HepG2 (cell line): ENCODE measurements at regions not wholly inside any gene's neighbourhood (a gene's known extent, or its start where the extent isn't known, plus 50 kb on each side); places are given as distances from the start of the nearest gene placed in this dataset.

Experiments used
- ATAC-seq: fragments of 200-7000 bp; cut with Tn5 transposase; 3 replicates; pipeline ENCODE4 v1.9.1; 2020; ENCODE audit warnings: mild to moderate bottlenecking, moderate library complexity
- BruUV-seq: library from RNA; stranded (reverse); fragments of 400-500 nt; replicated peaks from 2 replicates; lab custom pipeline; 2021; lab: Mats Ljungman, UMichigan
- CTCF ChIA-PET: fragments of 300-600 bp; formaldehyde crosslinking; extraction: SDS; loops from one replicate; lab custom pipeline; 2021; ENCODE audit warnings: low total read pairs, inconsistent platforms, low intra/inter-chr PET ratio; lab: Yijun Ruan, JAX
- POLR2A ChIA-PET: fragments of 350-600 bp; sonication (Branson Sonifier 250); formaldehyde crosslinking; loops from one replicate; lab custom pipeline; 2020; ENCODE audit warnings: antibody characterized with exemption, inconsistent platforms; lab: Yijun Ruan, JAX
- DNase-seq: peaks from one replicate; pipeline ENCODE4 v3.0.0-alpha.2; 2015; ENCODE audit warnings: low spot score
- FAIRE-seq: peaks from 3 replicates; lab custom pipeline; 2011; peaks lifted over from hg19 to GRCh38; lab: Jason Lieb, UNC
- H2AFZ ChIP-seq: one replicate; pipeline ENCODE4 v1.6.1; 2011; ENCODE audit warnings: low read length, inconsistent platforms
- H3K27ac ChIP-seq: fragments of 300-600 bp; 3 replicates; pipeline ENCODE4 v1.8.0; 2011; ENCODE audit warnings: mixed run types, mild to moderate bottlenecking, mixed read lengths, low read length, inconsistent platforms; ENCODE audit not compliant: insufficient read depth; ENCODE audit errors: extremely low read length
- H3K27me3 ChIP-seq, 2 experiments: fragments of 200-600 bp in 1 of 2; 2 replicates in 1 of 2; 3 replicates in 1 of 2; pipeline versions ENCODE4 v1.6.0 to v1.8.0; 2011; ENCODE audit warnings: low read length in 2 of 2, mild to moderate bottlenecking in 2 of 2, moderate library complexity in 2 of 2, inconsistent platforms in 1 of 2; ENCODE audit not compliant: insufficient read depth in 2 of 2, control insufficient read depth in 1 of 2
- H3K36me3 ChIP-seq, 2 experiments: fragments of 200-600 bp in 1 of 2; replicated peaks in 1 of 2; 2 replicates in 1 of 2; 3 replicates in 1 of 2; pipeline versions ENCODE4 v1.5.1 to v1.8.0; 2011; ENCODE audit warnings: low read length in 2 of 2, inconsistent platforms in 1 of 2; ENCODE audit not compliant: insufficient read depth in 2 of 2, control insufficient read depth in 1 of 2
- H3K4me1 ChIP-seq: 2 replicates; pipeline ENCODE4 v1.5.1; 2012; ENCODE audit warnings: low read length, inconsistent platforms; ENCODE audit not compliant: insufficient read depth
- H3K4me2 ChIP-seq: 2 replicates; pipeline ENCODE4 v1.6.0; 2011; ENCODE audit warnings: low read depth, low read length, inconsistent platforms
- H3K4me3 ChIP-seq, 3 experiments: fragments of 200-600 bp in 1 of 3; sonication (generic), shearing (Covaris generic) in 1 of 3; replicated peaks in 1 of 3; 2 replicates each; pipeline ENCODE4 v1.5.1; 2011 to 2016; ENCODE audit warnings: low read length in 3 of 3, inconsistent platforms in 2 of 3, low read depth in 2 of 3, mild to moderate bottlenecking in 2 of 3, control low read depth in 1 of 3, mixed read lengths in 1 of 3; ENCODE audit not compliant: insufficient read depth in 1 of 3
- H3K79me2 ChIP-seq: one replicate; pipeline ENCODE4 v1.6.1; 2011; ENCODE audit warnings: low read length, inconsistent platforms; ENCODE audit not compliant: insufficient read depth
- H3K9ac ChIP-seq: 2 replicates; pipeline ENCODE4 v1.6.0; 2011; ENCODE audit warnings: mild to moderate bottlenecking, low read depth, low read length, inconsistent platforms; ENCODE audit not compliant: insufficient read depth
- H3K9me3 ChIP-seq: 2 replicates; pipeline ENCODE4 v1.5.1; 2012; ENCODE audit warnings: mild to moderate bottlenecking, low read length
- H4K20me1 ChIP-seq: 2 replicates; pipeline ENCODE4 v1.6.0; 2011; ENCODE audit warnings: inconsistent platforms, mild to moderate bottlenecking, low read length, moderate library complexity; ENCODE audit not compliant: insufficient read depth
- BRF2 ChIP-seq: sonication (generic); formaldehyde crosslinking; IDR thresholded peaks from 2 replicates; pipeline ENCODE4 v1.8.1; 2022; ENCODE audit warnings: mild to moderate bottlenecking, missing genetic modification reagents
- HCFC1 ChIP-seq: fragments of 150-350 bp; IDR thresholded peaks from 2 replicates; pipeline ENCODE4 v1.6.1; 2014; ENCODE audit warnings: low read depth, low read length
- NCOA5 ChIP-seq: sonication (generic); formaldehyde crosslinking; IDR thresholded peaks from 2 replicates; pipeline ENCODE4 v1.4.0; 2020; ENCODE audit warnings: missing genetic modification reagents
- NFATC3 ChIP-seq: sonication (generic); formaldehyde crosslinking; IDR thresholded peaks from 2 replicates; pipeline ENCODE4 v1.5.1; 2020; ENCODE audit warnings: mild to moderate bottlenecking, missing genetic modification reagents
- SALL1 ChIP-seq: sonication (generic); formaldehyde crosslinking; IDR thresholded peaks from 2 replicates; pipeline ENCODE4 v1.8.0; 2022; ENCODE audit warnings: mild to moderate bottlenecking, missing genetic modification reagents
- SMYD3 ChIP-seq: sonication (generic); formaldehyde crosslinking; IDR thresholded peaks from 2 replicates; pipeline ENCODE4 v1.8.1; 2023; ENCODE audit warnings: mild to moderate bottlenecking, missing genetic modification reagents
- ZBTB14 ChIP-seq: sonication (generic); formaldehyde crosslinking; IDR thresholded peaks from 2 replicates; pipeline ENCODE4 v1.4.0; 2020; ENCODE audit warnings: missing genetic modification reagents
- ZBTB7B ChIP-seq: sonication (generic); formaldehyde crosslinking; IDR thresholded peaks from 2 replicates; pipeline ENCODE4 v1.4.0; 2020; ENCODE audit warnings: missing genetic modification reagents
- ZFP1 ChIP-seq: IDR thresholded peaks from 2 replicates; pipeline ENCODE4 v1.6.1; 2016
- ZNF616 ChIP-seq: sonication (generic); formaldehyde crosslinking; IDR thresholded peaks from 2 replicates; pipeline ENCODE4 v1.5.0; 2020; ENCODE audit warnings: low read depth, mild to moderate bottlenecking, missing genetic modification reagents
- ZSCAN25 ChIP-seq: sonication (generic); formaldehyde crosslinking; IDR thresholded peaks from 2 replicates; pipeline ENCODE4 v1.8.0; 2022; ENCODE audit warnings: mild to moderate bottlenecking, missing genetic modification reagents
- WGBS: methylation state at CpG from one replicate; pipeline ENCODE4 v1.1.6; 2017; ENCODE audit warnings: low lambda C conversion rate; 5-methylcytosine and 5-hydroxymethylcytosine counted together
- in situ Hi-C: cut with HindIII; loops from 2 replicates; pipeline ENCODE4 v1.10.0; 2017; ENCODE audit warnings: low pct_unique_long_range_greater_than_20kb; ENCODE audit not compliant: extremely low pct_ligation_motif_present
- intact Hi-C: fragments of 100-400 bp; cut with micrococcal nuclease; formaldehyde crosslinking; loops from one replicate; pipeline ENCODE4 v1.10.0; 2022; ENCODE audit not compliant: unreplicated experiment
- TF ChIP-seq, protein P1 (sequence below): sonication (generic); formaldehyde crosslinking; IDR thresholded peaks from 2 replicates; pipeline ENCODE4 v1.4.0; 2020; ENCODE audit warnings: missing genetic modification reagents
- TF ChIP-seq, protein P2 (sequence below): sonication (generic); formaldehyde crosslinking; IDR thresholded peaks from 2 replicates; pipeline ENCODE4 v1.5.1; 2020; ENCODE audit warnings: mild to moderate bottlenecking, moderate library complexity, missing genetic modification reagents
- TF ChIP-seq, protein P3 (sequence below): sonication (generic); formaldehyde crosslinking; IDR thresholded peaks from 2 replicates; pipeline ENCODE4 v1.4.0; 2020; ENCODE audit warnings: missing genetic modification reagents
- TF ChIP-seq, protein P4 (sequence below): IDR thresholded peaks from 2 replicates; pipeline ENCODE4 v1.6.1; 2016; ENCODE audit warnings: missing genetic modification reagents, missing compliant biosample characterization

DNA sequence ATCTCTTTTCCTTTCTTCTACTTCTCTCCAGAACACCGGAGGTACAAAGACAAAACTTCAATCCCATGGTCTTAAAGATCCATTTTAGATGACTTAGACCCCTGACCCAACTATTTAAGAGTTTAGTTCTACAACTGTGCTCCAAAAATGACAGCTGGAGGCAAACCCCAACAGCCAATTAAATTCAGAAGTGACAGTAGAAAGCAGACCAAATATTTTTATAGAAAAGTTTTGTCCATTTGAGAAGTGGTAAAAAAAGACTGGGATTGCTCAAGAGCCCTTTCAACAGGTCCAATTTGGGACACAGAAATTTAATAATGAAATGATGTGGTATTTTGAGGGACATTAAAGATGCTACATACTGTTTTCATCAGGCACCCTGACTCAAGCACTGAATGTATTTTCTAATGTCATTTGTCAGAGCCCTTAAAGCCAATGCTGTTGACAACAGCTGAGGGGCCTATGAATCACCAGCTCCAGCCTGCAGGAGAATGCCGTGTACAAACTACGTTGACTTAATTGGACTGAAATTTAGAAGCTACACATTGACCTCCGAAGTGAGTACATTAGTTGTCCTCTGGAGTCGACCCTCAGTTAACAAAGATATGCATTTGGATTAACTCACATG, 147.5 kb upstream of the PIK3R1 start:
- H4K20me1 ChIP-seq: no peaks in the 10 kb centered on the region
- POLR2A ChIA-PET: no interaction called here
- intact Hi-C loops (no loop called here), in situ Hi-C loops (no loop called here)
- H3K4me1 ChIP-seq: no peaks in the 10 kb centered on the region
- no peak overlapping the region for H3K4me3 ChIP-seq
- H2AFZ ChIP-seq: no peak overlapping the region
- ATAC-seq: no peak
- BruUV-seq: no TSS peak
- no peak for DNase-seq
- no peak overlapping the region for H3K27ac ChIP-seq
- H3K9me3 ChIP-seq: no peaks in the 10 kb centered on the region
- no peaks in the 10 kb centered on the region; a peak in 1 of 5 replicates for H3K27me3 ChIP-seq
- H3K9ac ChIP-seq: no peak overlapping the region
- no peaks in the 10 kb centered on the region for H3K36me3 ChIP-seq
- no peaks in the 10 kb centered on the region for H3K79me2 ChIP-seq
- TF ChIP-seq ZFP1 (CRISPR knock-in tag): no peak
- TF ChIP-seq, protein P1, sequence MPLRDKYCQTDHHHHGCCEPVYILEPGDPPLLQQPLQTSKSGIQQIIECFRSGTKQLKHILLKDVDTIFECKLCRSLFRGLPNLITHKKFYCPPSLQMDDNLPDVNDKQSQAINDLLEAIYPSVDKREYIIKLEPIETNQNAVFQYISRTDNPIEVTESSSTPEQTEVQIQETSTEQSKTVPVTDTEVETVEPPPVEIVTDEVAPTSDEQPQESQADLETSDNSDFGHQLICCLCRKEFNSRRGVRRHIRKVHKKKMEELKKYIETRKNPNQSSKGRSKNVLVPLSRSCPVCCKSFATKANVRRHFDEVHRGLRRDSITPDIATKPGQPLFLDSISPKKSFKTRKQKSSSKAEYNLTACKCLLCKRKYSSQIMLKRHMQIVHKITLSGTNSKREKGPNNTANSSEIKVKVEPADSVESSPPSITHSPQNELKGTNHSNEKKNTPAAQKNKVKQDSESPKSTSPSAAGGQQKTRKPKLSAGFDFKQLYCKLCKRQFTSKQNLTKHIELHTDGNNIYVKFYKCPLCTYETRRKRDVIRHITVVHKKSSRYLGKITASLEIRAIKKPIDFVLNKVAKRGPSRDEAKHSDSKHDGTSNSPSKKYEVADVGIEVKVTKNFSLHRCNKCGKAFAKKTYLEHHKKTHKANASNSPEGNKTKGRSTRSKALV (CRISPR knock-in tag): no peak
- no peak for TF ChIP-seq BRF2 (CRISPR knock-in tag)
- TF ChIP-seq NCOA5 (CRISPR knock-in tag): no peak
- TF ChIP-seq, protein P2, sequence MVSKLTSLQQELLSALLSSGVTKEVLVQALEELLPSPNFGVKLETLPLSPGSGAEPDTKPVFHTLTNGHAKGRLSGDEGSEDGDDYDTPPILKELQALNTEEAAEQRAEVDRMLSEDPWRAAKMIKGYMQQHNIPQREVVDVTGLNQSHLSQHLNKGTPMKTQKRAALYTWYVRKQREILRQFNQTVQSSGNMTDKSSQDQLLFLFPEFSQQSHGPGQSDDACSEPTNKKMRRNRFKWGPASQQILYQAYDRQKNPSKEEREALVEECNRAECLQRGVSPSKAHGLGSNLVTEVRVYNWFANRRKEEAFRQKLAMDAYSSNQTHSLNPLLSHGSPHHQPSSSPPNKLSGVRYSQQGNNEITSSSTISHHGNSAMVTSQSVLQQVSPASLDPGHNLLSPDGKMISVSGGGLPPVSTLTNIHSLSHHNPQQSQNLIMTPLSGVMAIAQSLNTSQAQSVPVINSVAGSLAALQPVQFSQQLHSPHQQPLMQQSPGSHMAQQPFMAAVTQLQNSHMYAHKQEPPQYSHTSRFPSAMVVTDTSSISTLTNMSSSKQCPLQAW (CRISPR knock-in tag): no peak
- no peak for TF ChIP-seq HCFC1
- no peak for TF ChIP-seq ZNF616 (CRISPR knock-in tag)
- no peak for TF ChIP-seq SMYD3 (CRISPR knock-in tag)
- TF ChIP-seq, protein P3, sequence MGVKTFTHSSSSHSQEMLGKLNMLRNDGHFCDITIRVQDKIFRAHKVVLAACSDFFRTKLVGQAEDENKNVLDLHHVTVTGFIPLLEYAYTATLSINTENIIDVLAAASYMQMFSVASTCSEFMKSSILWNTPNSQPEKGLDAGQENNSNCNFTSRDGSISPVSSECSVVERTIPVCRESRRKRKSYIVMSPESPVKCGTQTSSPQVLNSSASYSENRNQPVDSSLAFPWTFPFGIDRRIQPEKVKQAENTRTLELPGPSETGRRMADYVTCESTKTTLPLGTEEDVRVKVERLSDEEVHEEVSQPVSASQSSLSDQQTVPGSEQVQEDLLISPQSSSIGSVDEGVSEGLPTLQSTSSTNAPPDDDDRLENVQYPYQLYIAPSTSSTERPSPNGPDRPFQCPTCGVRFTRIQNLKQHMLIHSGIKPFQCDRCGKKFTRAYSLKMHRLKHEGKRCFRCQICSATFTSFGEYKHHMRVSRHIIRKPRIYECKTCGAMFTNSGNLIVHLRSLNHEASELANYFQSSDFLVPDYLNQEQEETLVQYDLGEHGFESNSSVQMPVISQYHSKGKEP: no peak
- no peak for TF ChIP-seq NFATC3
- no peak for TF ChIP-seq ZSCAN25
- TF ChIP-seq SALL1 (CRISPR knock-in tag): no peak
- TF ChIP-seq ZBTB7B (CRISPR knock-in tag): no peak
- TF ChIP-seq ZBTB14 (CRISPR knock-in tag): no peak
- TF ChIP-seq, protein P4, sequence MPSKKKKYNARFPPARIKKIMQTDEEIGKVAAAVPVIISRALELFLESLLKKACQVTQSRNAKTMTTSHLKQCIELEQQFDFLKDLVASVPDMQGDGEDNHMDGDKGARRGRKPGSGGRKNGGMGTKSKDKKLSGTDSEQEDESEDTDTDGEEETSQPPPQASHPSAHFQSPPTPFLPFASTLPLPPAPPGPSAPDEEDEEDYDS: no peak
- WGBS: 3% methylated on average over 5 of the region's 5 CpGs
- CTCF ChIA-PET: no interaction called here
- no peak overlapping the region for H3K4me2 ChIP-seq
- no peak for FAIRE-seq
